KOPT-K1 (cell line): ENCODE measurements at regions not wholly inside any gene's neighbourhood (a gene's known extent, or its start where the extent isn't known, plus 50 kb on each side); places are given as distances from the start of the nearest gene placed in this dataset.

Experiments used
- H3K27ac ChIP-seq: fragments of 200-600 bp; sonication (generic); 2 replicates; pipeline ENCODE4 v1.5.1; 2016; ENCODE audit warnings: antibody characterized with exemption, mild to moderate bottlenecking, low read depth, low read length; ENCODE audit not compliant: poor library complexity, severe bottlenecking
- H3K36me3 ChIP-seq: fragments of 200-600 bp; sonication (generic); 2 replicates; pipeline ENCODE4 v1.5.1; 2017; ENCODE audit warnings: antibody characterized with exemption, mild to moderate bottlenecking, low read length, moderate library complexity; ENCODE audit not compliant: insufficient read depth
- H3K9me3 ChIP-seq: fragments of 200-600 bp; sonication (generic); 2 replicates; pipeline ENCODE4 v1.5.1; 2017; ENCODE audit warnings: antibody characterized with exemption, low read length, mild to moderate bottlenecking; ENCODE audit not compliant: insufficient read depth, poor library complexity, severe bottlenecking

DNA sequence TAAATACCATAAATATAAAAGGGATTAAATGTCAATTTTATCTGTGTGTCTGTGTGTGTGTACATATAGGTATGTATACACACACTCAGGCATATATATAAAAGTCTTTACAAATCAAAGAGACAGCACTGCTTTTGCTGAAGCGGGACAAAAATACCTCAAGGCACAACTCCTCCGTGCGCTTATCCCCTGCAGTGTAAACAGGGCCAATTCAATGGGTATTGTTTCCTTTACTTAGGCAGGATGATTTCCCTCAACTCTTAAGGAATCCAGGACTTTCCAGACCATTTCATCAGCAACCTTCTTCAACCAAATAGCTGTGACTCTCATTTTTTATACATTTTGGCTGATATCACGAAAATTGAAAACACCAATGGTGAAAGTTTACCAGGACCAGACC, 227.7 kb downstream of the CRPPA start:
- Histone ChIP-seq H3K9me3 (no peaks in the 10 kb centered on the region), H3K27ac (no peak overlapping the region), H3K36me3 (no peaks in the 10 kb centered on the region)

DNA sequence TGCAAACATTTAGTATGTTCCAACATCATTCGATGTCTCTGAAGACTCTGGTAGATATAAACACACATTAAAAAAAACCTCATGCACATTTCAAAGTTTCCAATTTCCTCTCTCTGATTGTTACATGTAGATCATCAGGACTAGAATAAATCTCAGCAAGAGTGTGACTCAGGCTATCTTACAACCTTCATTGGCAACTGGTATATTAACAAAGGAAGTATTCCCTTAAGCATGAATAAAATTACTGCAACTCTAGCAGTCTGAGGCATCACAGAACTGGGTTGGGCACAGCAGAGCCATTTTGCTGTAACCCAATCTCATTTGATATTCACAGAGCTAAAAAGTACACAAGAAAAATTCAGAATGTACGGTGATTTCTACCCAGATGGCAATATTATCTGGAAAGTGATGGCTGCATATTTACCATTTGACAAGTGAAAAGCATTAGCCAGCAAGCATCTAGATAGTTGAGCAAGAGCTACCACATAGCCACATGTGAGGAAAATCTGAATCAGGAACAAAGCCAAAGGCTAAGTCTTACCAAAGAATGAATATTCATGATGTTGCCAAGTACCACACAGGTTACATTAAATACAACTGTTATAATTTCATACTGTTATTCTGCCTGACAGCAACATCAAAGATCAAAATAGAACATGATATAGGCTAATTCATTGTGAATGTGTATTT, 232.2 kb downstream of the CRPPA start:
- H3K36me3 ChIP-seq, result no peaks in the 10 kb centered on the region
- no peak overlapping the region for H3K27ac ChIP-seq
- no peaks in the 10 kb centered on the region for H3K9me3 ChIP-seq

DNA sequence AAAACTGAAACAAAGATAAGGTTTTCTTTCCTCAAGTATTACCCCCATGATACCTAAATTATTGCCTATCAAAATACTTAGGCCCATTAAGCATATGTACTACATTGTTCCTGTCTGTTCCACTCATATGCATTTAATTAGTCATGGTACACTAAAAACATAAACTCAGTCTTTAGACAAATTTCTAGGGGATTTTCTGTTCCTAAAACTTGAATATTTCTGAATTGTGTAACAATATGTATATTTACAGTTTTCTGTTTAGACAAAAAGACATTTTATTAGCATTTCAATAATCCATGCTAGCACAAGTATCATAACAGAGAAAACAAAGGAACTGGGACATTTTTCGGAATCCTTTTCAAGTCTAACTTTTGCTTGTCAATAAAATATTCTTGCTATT, 234.2 kb downstream of the CRPPA start:
- H3K36me3 ChIP-seq, result no peaks in the 10 kb centered on the region
- H3K9me3 ChIP-seq, result no peaks in the 10 kb centered on the region
- H3K27ac ChIP-seq, result no peak overlapping the region

DNA sequence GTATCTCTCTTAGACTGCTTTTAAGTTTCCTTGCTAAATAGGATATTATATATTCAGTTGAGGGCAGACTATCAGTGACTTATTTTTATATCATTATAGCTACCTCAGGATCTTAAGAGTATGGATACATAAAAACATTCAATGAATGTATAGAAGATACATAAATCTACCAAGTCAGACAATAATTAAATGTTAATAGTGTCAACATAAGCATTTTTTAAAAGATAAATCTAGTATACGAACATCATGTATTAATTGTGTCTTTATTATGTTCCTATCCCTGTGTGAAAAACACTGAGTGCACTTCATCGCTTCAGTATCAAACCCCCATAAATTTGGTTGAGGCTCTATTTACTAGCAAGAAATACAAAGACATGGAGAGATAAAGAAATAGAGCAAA, 242.8 kb downstream of the CRPPA start:
- Histone ChIP-seq H3K9me3 (no peaks in the 10 kb centered on the region), H3K27ac (no peak overlapping the region), H3K36me3 (no peaks in the 10 kb centered on the region)

DNA sequence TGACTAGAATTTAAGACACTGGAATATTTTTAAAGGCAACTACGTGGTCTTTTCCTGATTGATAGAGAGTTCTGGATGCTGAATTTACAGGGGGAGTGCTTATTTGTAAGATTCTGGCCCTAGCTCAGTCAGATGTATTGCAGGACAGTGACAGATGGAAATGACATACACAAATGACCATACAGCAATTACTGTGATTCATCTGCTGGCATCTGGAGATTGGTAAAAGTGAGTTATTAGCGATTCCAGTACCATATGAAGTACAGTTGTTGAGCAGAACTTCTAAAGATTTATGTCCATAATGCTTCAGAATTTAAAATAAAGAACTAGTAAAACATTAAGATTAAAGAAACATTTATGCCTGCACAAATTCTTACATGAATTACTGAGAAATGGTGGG, 243.2 kb downstream of the CRPPA start:
- Histone ChIP-seq H3K27ac (no peak overlapping the region), H3K36me3 (no peaks in the 10 kb centered on the region), H3K9me3 (no peaks in the 10 kb centered on the region)

DNA sequence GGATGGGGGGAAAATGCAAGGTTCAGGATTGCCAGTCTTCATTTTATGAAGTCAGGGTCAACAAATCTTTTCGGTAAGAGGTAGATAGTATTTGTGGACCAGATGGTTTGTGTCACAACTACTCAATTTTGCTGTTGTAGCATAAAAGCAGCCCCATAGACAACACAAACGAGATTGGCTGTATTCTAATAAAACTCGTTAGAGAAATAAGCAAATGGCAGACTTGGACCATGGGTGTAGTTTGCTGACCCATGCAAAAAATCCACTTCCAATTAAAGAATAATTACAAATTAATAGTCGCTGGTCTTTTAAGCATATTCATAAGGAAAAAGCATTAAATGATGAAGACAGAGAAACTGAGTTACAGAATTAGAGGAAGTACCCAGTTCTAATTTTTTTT, 247.1 kb downstream of the CRPPA start:
- no peaks in the 10 kb centered on the region for H3K9me3 ChIP-seq
- no peaks in the 10 kb centered on the region for H3K36me3 ChIP-seq
- H3K27ac ChIP-seq, result no peak overlapping the region

DNA sequence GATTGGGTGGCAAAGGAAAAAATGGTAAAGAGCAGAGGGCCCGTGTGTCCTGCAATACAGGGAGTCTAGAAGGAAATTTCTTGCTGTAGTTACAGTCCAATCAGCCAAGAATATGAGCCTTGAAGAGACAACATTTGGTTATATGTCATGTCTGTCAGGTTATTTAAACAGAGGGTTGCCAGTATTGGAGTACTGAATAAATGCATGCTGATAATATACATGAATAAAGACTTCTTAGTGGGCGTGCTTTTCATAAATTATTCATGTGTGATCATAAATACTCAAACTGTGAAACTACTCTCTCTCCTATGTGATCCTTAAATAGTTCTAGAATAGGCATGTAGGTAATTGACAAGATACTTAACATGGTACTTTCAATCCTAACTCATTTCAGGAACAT, 249.0 kb downstream of the CRPPA start:
- H3K36me3 ChIP-seq, result no peaks in the 10 kb centered on the region
- no peak overlapping the region for H3K27ac ChIP-seq
- H3K9me3 ChIP-seq, result no peaks in the 10 kb centered on the region

DNA sequence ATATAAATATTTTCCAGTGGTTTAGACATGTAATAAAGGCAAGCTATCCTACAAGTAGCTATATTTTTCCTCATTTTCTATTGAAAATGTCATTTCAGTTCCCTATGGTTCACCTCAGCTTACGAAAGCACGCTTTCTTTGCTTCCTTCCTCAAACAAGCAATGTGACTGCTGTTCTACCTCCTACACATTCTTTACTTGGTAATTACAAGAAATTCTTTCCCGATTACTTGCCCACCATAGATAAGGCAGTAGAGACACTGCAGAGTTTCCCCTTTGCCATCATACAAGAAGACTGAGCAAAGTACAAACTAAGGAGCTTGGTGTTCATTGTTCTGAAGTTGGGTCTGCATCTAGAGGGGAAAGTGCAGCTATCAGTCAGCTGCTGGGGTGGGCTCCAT, 249.4 kb downstream of the CRPPA start:
- Histone ChIP-seq H3K27ac (no peak overlapping the region), H3K9me3 (no peaks in the 10 kb centered on the region), H3K36me3 (no peaks in the 10 kb centered on the region)

DNA sequence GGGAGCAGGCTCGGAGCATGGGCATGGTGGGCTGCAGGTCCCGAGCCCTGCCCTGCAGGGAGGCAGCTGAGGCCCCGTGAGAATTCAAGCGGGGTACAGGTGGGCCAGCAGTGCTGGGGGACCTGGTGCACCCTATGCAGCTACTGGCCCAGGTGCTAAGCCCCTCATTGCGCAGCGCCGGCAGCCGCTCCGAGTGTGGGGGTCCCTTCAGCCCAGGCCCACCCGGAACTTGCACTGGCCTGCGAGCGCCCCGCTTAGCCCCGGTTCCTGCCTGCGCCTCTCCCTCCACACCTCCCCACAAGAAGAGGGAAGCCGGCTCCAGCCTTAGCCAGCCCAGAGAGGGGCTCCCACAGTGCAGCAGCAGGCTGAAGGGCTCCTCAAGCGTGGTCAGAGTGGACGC, 250.7 kb downstream of the CRPPA start:
- no peak overlapping the region for H3K27ac ChIP-seq

DNA sequence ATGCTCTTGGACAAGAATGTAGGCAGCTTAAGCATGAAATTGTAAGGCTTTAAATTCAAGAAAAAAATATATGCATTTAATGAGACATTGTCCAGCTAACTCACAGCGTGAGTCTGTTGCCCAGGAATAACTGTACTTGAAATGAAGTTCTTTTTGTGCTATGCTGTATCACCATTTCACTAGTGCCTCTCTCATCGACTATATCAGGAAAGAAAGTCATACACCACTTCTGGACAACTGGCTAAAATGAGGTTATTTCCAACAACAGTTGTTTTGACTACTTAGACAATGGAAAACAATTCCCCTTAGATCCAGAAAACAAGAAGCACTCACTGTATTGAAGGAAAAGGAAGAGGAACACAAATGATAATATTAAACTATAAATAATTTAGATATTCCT, 251.8 kb downstream of the CRPPA start:
- H3K36me3 ChIP-seq, result no peaks in the 10 kb centered on the region
- no peak overlapping the region for H3K27ac ChIP-seq
- H3K9me3 ChIP-seq, result no peaks in the 10 kb centered on the region

More for the DNA sequence above, 250.7 kb downstream of the CRPPA start:
- Histone ChIP-seq H3K9me3 (no peaks in the 10 kb centered on the region), H3K36me3 (no peaks in the 10 kb centered on the region)

DNA sequence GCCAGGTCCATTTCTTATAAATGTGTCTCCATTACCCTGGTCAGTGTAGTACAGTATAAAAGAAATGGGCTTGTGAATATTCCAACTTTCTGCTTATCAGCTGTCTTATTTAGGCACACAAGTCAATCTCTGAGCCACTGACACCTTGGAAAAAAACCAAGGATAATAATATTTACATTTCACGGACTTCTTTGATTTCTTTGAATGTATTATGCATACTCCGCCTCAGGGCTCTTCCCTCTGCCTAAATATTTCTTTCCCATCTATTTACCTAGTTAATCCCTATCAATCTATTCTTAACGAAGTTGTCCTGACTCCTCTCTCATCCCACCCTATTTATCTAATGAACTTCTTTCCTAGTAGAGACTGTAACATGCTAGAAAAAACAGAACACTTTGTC, 253.8 kb downstream of the CRPPA start:
- Histone ChIP-seq H3K27ac (no peak overlapping the region), H3K9me3 (no peaks in the 10 kb centered on the region), H3K36me3 (no peaks in the 10 kb centered on the region)

DNA sequence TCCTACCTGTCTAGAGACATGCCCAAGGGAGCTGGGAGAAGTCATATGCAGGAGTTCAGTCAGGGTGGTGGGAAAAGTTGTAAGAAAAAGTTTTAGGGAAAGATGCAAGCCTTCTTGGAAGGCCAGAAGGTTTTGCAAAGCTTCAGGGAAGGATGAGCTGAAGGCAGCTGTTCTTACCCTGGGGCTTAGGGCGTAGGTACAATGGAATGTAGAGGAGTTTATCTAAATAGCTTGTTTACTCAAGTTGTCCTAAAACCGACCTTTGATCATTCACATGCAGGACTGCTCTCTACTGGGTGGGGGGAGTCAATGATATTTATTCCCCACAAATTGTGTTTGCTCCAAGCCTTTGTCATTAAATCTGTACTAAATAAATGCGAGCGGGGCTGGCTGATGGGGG, 277.0 kb downstream of the CRPPA start:
- Histone ChIP-seq H3K27ac (no peak overlapping the region), H3K9me3 (peaks cover 34% of the 10 kb centered on the region), H3K36me3 (no peaks in the 10 kb centered on the region)

DNA sequence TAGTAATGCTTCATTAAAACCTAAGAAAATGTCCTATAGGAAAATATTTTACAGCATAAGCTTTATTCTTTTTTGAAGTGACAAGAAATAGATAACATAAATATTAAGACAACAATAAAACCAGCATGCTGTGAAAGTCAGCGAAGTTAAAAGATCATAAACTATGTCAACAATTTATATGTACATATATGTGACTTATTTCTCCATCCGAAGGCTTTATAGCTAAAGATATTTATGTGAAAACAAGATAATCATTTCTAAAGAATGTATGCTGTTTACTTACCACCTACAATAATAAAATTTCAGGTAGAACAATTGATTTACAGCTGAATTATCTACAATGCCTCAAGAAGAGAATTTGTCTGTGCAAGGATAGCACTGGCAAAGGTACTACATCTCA, 283.4 kb downstream of the CRPPA start:
- Histone ChIP-seq H3K36me3 (no peaks in the 10 kb centered on the region), H3K9me3 (no peaks in the 10 kb centered on the region), H3K27ac (no peak overlapping the region)

DNA sequence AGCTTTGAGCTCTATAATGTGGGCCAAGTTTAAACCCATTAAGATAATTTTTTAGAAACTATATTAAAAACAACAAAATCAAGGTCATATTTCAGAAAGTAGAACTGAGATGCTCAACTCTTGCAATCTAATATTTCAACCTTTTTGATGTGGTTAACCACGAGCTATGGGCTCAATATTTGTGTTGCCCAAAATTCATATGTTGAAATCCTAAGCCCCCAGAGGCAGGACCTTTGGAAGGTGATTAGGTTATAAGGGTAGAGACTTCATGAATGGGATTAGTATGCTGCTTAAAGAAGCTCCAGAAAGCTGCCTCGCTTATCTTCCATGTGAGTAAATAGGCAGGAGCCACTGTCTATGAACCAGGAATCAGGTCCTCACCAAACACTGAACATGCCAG, 284.4 kb downstream of the CRPPA start:
- Histone ChIP-seq H3K27ac (no peak overlapping the region), H3K9me3 (no peaks in the 10 kb centered on the region), H3K36me3 (no peaks in the 10 kb centered on the region)

DNA sequence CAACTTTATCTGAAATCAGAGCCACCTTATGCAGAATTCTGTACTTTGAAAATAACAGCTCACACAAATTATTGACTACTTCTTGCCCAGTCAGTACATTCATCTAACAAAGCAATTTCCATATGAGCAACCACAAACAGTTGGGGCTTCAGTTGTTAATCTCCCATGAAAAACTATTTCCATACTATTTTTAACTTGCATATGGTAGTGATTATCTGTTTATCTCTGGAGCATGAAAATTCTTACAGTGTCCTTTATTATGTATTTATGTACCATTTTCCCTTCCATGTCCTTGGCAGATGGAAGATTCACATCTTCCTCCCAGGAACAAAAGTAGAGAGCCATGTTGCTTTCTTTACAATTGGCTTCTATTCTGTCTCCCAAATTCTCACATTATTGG, 285.7 kb downstream of the CRPPA start:
- H3K36me3 ChIP-seq, result no peaks in the 10 kb centered on the region
- H3K9me3 ChIP-seq, result peaks cover 4% of the 10 kb centered on the region
- H3K27ac ChIP-seq, result no peak overlapping the region
